Nucleus accumbens (tissue), 56 donors: ENCODE measurements at regions not wholly inside any gene's neighbourhood (a gene's known extent, or its start where the extent isn't known, plus 50 kb on each side); places are given as distances from the start of the nearest gene placed in this dataset.

Experiments used
- DNase-seq, 56 donors: peaks; one replicate each; lab custom pipeline; 2025; lab: John Stamatoyannopoulos, UW

DNA sequence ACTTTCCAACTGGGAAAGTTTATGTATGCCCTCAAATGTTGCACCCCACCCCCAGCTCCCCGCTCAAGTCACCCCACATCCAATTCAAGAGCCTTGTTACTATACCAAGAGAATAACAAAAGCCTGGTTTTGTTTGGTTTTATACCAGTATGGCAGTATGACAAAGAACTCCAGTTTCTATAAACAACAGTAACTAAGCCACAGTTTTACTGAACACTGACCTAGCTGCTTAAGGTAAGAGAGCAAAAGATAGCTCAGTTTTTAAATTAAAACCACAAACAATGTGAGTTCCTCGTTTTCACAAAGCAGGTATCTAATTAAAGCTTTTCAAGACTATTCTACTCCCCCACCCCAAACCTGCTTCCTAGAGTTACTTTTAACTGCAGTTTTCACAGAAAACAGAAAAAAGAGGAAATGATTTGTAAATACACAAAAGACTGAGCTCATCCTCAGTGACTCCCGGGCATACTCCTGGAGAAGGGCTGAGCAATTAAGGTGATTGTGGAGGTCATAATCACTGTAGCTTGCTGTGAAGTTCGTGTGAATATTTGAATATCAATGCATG lies 59.3 kb upstream of the LHX8 start:
- no peak for DNase-seq

DNA sequence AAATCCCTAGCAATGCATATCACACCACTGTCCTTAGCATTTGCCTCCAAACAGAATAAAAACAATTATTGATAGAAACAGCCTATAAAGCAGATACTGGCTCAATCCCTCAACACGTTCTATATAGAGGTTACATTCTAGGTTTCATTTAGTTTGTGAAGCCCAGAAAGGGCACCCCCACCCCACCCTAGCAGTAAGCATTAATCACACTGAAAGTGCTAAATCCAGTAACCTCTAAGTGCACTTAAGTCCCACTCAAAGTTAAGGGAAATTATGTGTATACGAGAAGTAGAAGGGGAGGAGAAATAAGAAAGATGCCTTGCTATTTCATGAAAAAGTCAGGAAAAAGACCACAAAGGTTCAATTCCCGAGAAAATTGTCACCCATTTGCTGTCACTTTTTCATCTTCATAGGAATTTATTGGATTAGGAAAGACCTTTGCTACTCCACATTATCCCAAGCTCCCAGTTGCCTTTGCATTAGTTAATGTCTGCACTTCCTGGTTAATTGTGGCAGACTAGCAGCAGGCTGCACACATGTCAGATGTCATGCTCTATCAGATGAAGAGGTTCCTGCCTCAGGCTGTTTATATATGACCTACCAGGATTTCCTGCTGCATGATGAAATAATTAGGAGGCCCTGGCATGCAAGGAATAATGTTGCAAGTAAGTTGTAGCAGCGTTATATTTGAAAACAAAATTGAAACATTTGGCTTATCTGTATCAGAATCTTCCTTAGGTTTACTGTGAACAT lies 54.5 kb upstream of the LHX8 start:
- DNase-seq, result no peak

DNA sequence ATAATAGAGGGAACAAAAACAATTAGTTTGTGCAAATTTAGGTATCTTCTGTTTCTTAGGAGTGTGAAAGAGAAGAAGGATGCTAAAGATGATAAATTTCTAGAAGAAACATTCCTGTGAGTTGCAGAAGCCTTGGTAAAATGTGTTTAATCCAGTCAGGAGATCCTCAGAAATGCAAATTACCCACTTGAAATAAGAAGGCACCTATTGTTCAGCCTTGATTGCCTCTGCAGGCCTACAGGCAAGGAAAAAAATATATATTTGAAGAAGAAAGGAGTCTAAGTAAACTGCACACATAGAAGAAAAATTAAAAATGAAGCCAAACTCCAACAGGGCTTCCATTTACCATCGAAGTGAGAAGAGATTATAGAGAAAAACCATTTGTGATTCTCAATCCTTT lies 51.0 kb upstream of the LHX8 start:
- no peak for DNase-seq

DNA sequence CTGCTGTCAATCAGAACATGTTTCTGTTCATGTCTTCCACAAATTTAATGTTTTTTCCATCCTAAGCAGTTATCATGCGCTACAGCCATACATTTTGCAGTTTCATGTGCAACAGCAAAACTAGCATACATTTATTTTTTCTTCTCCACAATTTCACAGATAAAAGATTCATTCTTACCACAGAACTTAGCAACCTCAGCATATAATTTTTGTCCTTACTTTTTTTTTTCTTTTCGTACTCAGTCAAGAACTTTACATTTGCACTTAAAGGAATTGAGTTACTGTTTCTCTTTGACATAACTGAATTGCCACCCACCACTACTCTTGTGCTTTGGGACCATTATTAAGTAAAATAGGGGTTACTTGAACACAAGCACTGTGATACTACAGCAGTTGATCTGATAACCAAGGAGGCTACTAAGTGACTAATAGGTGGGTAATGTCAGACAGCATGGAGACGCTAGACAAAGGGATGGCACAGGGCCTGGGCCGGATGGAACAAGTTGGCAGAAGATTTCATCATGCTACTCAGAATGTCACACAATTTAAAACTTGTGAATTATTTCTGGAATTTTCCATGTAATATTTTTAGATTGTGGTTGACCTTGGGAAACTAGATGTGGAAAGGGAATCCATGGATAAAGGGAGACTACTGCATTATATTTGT lies 50.2 kb upstream of the LHX8 start:
- no peak for DNase-seq
